GM21390 (cell line): ENCODE measurements at regions not wholly inside any gene's neighbourhood (a gene's known extent, or its start where the extent isn't known, plus 50 kb on each side); places are given as distances from the start of the nearest gene placed in this dataset.

ENCODE experiments used
- ATAC-seq: cut with Tn5 transposase; IDR thresholded peaks from one replicate; pipeline ENCODE4 v1.9.1; 2021; ENCODE audit not compliant: unreplicated experiment

- ATAC-seq, result no peak
Measured at GRCh38 chr6:170178561-170179477, 112.1 kb downstream of the DLL1 start.

GRCh38 chr6:170177772-170178560 lies 112.9 kb downstream of the DLL1 start:
- ATAC-seq, result no peak

GRCh38 chr6:170176898-170177771 lies 113.7 kb downstream of the DLL1 start:
- ATAC-seq, result no peak

GRCh38 chr6:170176136-170176897 lies 114.6 kb downstream of the DLL1 start:
- ATAC-seq, result no peak

- ATAC-seq, result no peak
Measured at GRCh38 chr6:170175644-170176135, 115.2 kb downstream of the DLL1 start.

GRCh38 chr6:170174771-170175643 lies 115.9 kb downstream of the DLL1 start:
- ATAC-seq, result no peak

GRCh38 chr6:170174124-170174770 lies 116.6 kb downstream of the DLL1 start:
- ATAC-seq, result no peak

GRCh38 chr6:170173335-170173881 lies 117.5 kb downstream of the DLL1 start:
- ATAC-seq, result no peak

- no peak for ATAC-seq
Measured at GRCh38 chr6:170172825-170173256, 118.0 kb downstream of the DLL1 start.

- no peak for ATAC-seq
Measured at GRCh38 chr6:170172392-170172791, 118.5 kb downstream of the DLL1 start.

- no peak for ATAC-seq
Measured at GRCh38 chr6:170167657-170168159, 123.2 kb downstream of the DLL1 start.

GRCh38 chr6:170166511-170167122 lies 124.3 kb downstream of the DLL1 start:
- no peak for ATAC-seq

- no peak for ATAC-seq
Measured at GRCh38 chr6:170165471-170166117, 125.3 kb downstream of the DLL1 start.

GRCh38 chr6:170165085-170165470 lies 125.8 kb downstream of the DLL1 start:
- ATAC-seq, result no peak

GRCh38 chr6:170164271-170164900 lies 126.5 kb downstream of the DLL1 start:
- no peak for ATAC-seq

- ATAC-seq, result no peak
Measured at GRCh38 chr6:170163405-170164170, 127.3 kb downstream of the DLL1 start.
